ENCODE measurements at regions not wholly inside any gene's neighbourhood (a gene's known extent, or its start where the extent isn't known, plus 50 kb on each side); places are given as distances from the start of the nearest gene placed in this dataset.

- no peaks in the 10 kb centered on the region for H3K27me3 ChIP-seq
- TF ChIP-seq CTCF (IDR thresholded peaks at IDR 0.05): no peak
- no peak overlapping the region for H3K9ac ChIP-seq (ENCODE audit: low read depth in 2 of 2, low read length in 2 of 2)
- no peak overlapping the region for H3K27ac ChIP-seq
- intact Hi-C loops (cut with DNase I): no loop called here
- no peak overlapping the region for H3K4me3 ChIP-seq
- DNase-seq: no peak
- H3K9me3 ChIP-seq: no peaks in the 10 kb centered on the region
- H3K36me3 ChIP-seq: no peaks in the 10 kb centered on the region
- H3K4me1 ChIP-seq: no peaks in the 10 kb centered on the region
Observed at GRCh38 chr1:222331340-222331739, 216.6 kb downstream of the HHIPL2 start.

GRCh38 chr1:222329493-222330045 is 218.3 kb downstream of the HHIPL2 start:
- Histone ChIP-seq H3K27me3 (no peaks in the 10 kb centered on the region), H3K4me3 (no peak overlapping the region), H3K9ac (ENCODE audit: low read depth in 2 of 2, low read length in 2 of 2) (no peak overlapping the region), H3K4me1 (no peaks in the 10 kb centered on the region), H3K27ac (no peak overlapping the region), H3K9me3 (no peaks in the 10 kb centered on the region), H3K36me3 (no peaks in the 10 kb centered on the region)
- DNase-seq: no peak
- intact Hi-C loops (cut with DNase I): no loop called here
- no peak for TF ChIP-seq CTCF (IDR thresholded peaks at IDR 0.05)

GRCh38 chr1:222326710-222327036 is 221.2 kb downstream of the HHIPL2 start:
- Histone ChIP-seq H3K27ac (no peak overlapping the region), H3K36me3 (no peaks in the 10 kb centered on the region), H3K4me1 (no peaks in the 10 kb centered on the region), H3K9ac (ENCODE audit: low read depth in 2 of 2, low read length in 2 of 2) (no peak overlapping the region), H3K9me3 (no peaks in the 10 kb centered on the region), H3K27me3 (no peaks in the 10 kb centered on the region), H3K4me3 (no peak overlapping the region)
- no peak for TF ChIP-seq CTCF (IDR thresholded peaks at IDR 0.05)
- no peak for DNase-seq
- intact Hi-C loops (cut with DNase I): no loop called here

GRCh38 chr1:222326006-222326709 is 221.7 kb downstream of the HHIPL2 start:
- no peaks in the 10 kb centered on the region for H3K36me3 ChIP-seq
- no peaks in the 10 kb centered on the region for H3K27me3 ChIP-seq
- no peak overlapping the region for H3K27ac ChIP-seq
- intact Hi-C loops (cut with DNase I): no loop called here
- no peak overlapping the region for H3K4me3 ChIP-seq
- no peak for DNase-seq
- H3K4me1 ChIP-seq: no peaks in the 10 kb centered on the region
- no peak for TF ChIP-seq CTCF (IDR thresholded peaks at IDR 0.05)
- no peak overlapping the region for H3K9ac ChIP-seq (ENCODE audit: low read depth in 2 of 2, low read length in 2 of 2)
- H3K9me3 ChIP-seq: no peaks in the 10 kb centered on the region

- H3K4me1 ChIP-seq: no peaks in the 10 kb centered on the region
- no peak overlapping the region for H3K27ac ChIP-seq
- no peaks in the 10 kb centered on the region for H3K9me3 ChIP-seq
- intact Hi-C loops (cut with DNase I): no loop called here
- no peaks in the 10 kb centered on the region for H3K27me3 ChIP-seq
- TF ChIP-seq CTCF (IDR thresholded peaks at IDR 0.05): no peak
- H3K4me3 ChIP-seq: no peak overlapping the region
- H3K36me3 ChIP-seq: no peaks in the 10 kb centered on the region
- H3K9ac ChIP-seq (ENCODE audit: low read depth in 2 of 2, low read length in 2 of 2): no peak overlapping the region
- DNase-seq: no peak
Observed at GRCh38 chr1:222325506-222325905, 222.4 kb downstream of the HHIPL2 start.
